Testis (tissue), 2 donors: ENCODE measurements at regions not wholly inside any gene's neighbourhood (a gene's known extent, or its start where the extent isn't known, plus 50 kb on each side); places are given as distances from the start of the nearest gene placed in this dataset.

ENCODE experiments used
- DNase-seq: peaks from one replicate; pipeline ENCODE4 v3.0.0-alpha.2; 2019
- H3K27ac ChIP-seq, 2 donors: fragments of 200-600 bp; sonication (generic); one replicate each; pipeline ENCODE4 v1.5.1; 2019
- H3K27me3 ChIP-seq: fragments of 200-600 bp; sonication (generic); one replicate; pipeline ENCODE4 v1.5.1; 2019
- H3K36me3 ChIP-seq: fragments of 200-600 bp; sonication (generic); one replicate; pipeline ENCODE4 v1.5.1; 2017; ENCODE audit warnings: low read depth; ENCODE audit errors: missing control alignments
- H3K4me1 ChIP-seq: fragments of 200-600 bp; sonication (generic); one replicate; pipeline ENCODE4 v1.5.1; 2019
- H3K4me3 ChIP-seq, 2 donors: fragments of 200-600 bp; sonication (generic); one replicate each; pipeline ENCODE4 v1.5.1; 2017 to 2019
- H3K9me3 ChIP-seq: fragments of 200-600 bp; sonication (generic); one replicate; pipeline ENCODE4 v1.5.1; 2017
- CTCF ChIP-seq, 3 experiments: fragments of 450-650 bp in 2 of 3; fragments of 200-600 bp in 1 of 3; sonication (generic) in 1 of 3; IDR thresholded peaks; one replicate each; pipeline ENCODE4 v1.5.1; 2016 to 2019; ENCODE audit warnings: antibody characterized with exemption in 3 of 3, mild to moderate bottlenecking in 2 of 3, moderate library complexity in 1 of 3
- POLR2A ChIP-seq: fragments of 450-650 bp; IDR thresholded peaks from one replicate; pipeline ENCODE4 v1.6.1; 2017; ENCODE audit warnings: antibody characterized with exemption, mild to moderate bottlenecking, moderate library complexity
- WGBS, 2 donors: methylation state at CpG; one replicate each; pipeline ENCODE4 v1.1.5; 2018; 5-methylcytosine and 5-hydroxymethylcytosine counted together
- intact Hi-C: fragments of 100-400 bp; cut with DNase I; formaldehyde crosslinking; loops from one replicate; pipeline ENCODE4 v1.15.1; 2023; ENCODE audit warnings: low total_unique reads

GRCh38 chr14:97485201-97485600 is 688.0 kb downstream of the VRK1 start:
- intact Hi-C loops, result no loop called here
- Histone ChIP-seq H3K27ac (no peak overlapping the region), H3K27me3 (no peaks in the 10 kb centered on the region), H3K36me3 (no peaks in the 10 kb centered on the region), H3K4me1 (no peaks in the 10 kb centered on the region), H3K9me3 (no peaks in the 10 kb centered on the region), H3K4me3 (no peak overlapping the region)
- TF ChIP-seq POLR2A, result no peak
- no peak for TF ChIP-seq CTCF (IDR thresholded peaks at IDR 0.05)
- 81% methylated on average over 10 of the region's 10 CpGs for WGBS, 2 donors
- DNase-seq, result no peak

GRCh38 chr14:97486601-97487120 is 689.5 kb downstream of the VRK1 start:
- DNase-seq, result no peak

GRCh38 chr14:97489750-97490149 is 692.6 kb downstream of the VRK1 start:
- TF ChIP-seq POLR2A, result no peak
- no peak for TF ChIP-seq CTCF (IDR thresholded peaks at IDR 0.05)

More at GRCh38 chr14:97486601-97487120, 689.5 kb downstream of the VRK1 start:
- Histone ChIP-seq H3K9me3 (no peaks in the 10 kb centered on the region), H3K4me1 (no peaks in the 10 kb centered on the region), H3K27ac (no peak overlapping the region), H3K4me3 (no peak overlapping the region), H3K27me3 (no peaks in the 10 kb centered on the region), H3K36me3 (no peaks in the 10 kb centered on the region)
- intact Hi-C loops, result no loop called here
- WGBS, 2 donors, result 78 to 86% methylated on average over 13 of the region's 13 CpGs
- TF ChIP-seq CTCF (IDR thresholded peaks at IDR 0.05), result no peak

GRCh38 chr14:97490521-97491070 is 693.4 kb downstream of the VRK1 start:
- Histone ChIP-seq H3K4me1 (no peaks in the 10 kb centered on the region), H3K36me3 (no peaks in the 10 kb centered on the region), H3K27me3 (no peaks in the 10 kb centered on the region), H3K4me3 (no peak overlapping the region), H3K27ac (no peak overlapping the region), H3K9me3 (no peaks in the 10 kb centered on the region)
- no peak for DNase-seq
- WGBS, 2 donors, result 88 to 91% methylated on average over 10 of the region's 10 CpGs
- intact Hi-C loops, result no loop called here
- no peak for TF ChIP-seq CTCF (IDR thresholded peaks at IDR 0.05)
- no peak for TF ChIP-seq POLR2A

More at GRCh38 chr14:97489750-97490149, 692.6 kb downstream of the VRK1 start:
- no peaks in the 10 kb centered on the region for H3K4me1 ChIP-seq
- no peaks in the 10 kb centered on the region for H3K27me3 ChIP-seq
- H3K4me3 ChIP-seq, result no peak overlapping the region
- 73 to 74% methylated on average over 10 of the region's 10 CpGs for WGBS, 2 donors
- H3K36me3 ChIP-seq, result no peaks in the 10 kb centered on the region
- H3K9me3 ChIP-seq, result no peaks in the 10 kb centered on the region
- no peak for DNase-seq
- no peak overlapping the region for H3K27ac ChIP-seq
- intact Hi-C loops, result no loop called here

- TF ChIP-seq POLR2A, result no peak
- TF ChIP-seq CTCF (IDR thresholded peaks at IDR 0.05), result no peak
- Histone ChIP-seq H3K4me1 (no peaks in the 10 kb centered on the region), H3K4me3 (no peak overlapping the region), H3K36me3 (no peaks in the 10 kb centered on the region), H3K27me3 (no peaks in the 10 kb centered on the region), H3K27ac (no peak overlapping the region), H3K9me3 (no peaks in the 10 kb centered on the region)
- DNase-seq, result no peak
- 75 to 80% methylated on average over 5 of the region's 5 CpGs for WGBS, 2 donors
- intact Hi-C loops, result no loop called here
Measured at GRCh38 chr14:97491697-97492096, 694.5 kb downstream of the VRK1 start.
